HCT116 (cell line): ENCODE measurements at regions not wholly inside any gene's neighbourhood (a gene's known extent, or its start where the extent isn't known, plus 50 kb on each side); places are given as distances from the start of the nearest gene placed in this dataset.
A peak's percentile ranks its signal among the peaks of the same experiment; 100 is the strongest.

Experiments
- ATAC-seq: fragments of 200-7000 bp; cut with Tn5 transposase; 2 replicates; pipeline ENCODE4 v1.9.1; 2020; ENCODE audit warnings: mild to moderate bottlenecking, moderate library complexity
- BruUV-seq: library from RNA; stranded (reverse); fragments of 400-500 nt; replicated peaks from 2 replicates; lab custom pipeline; 2021; lab: Mats Ljungman, UMichigan
- CTCF ChIA-PET: fragments of 300-600 bp; sonication (Branson Sonifier 250); formaldehyde crosslinking; loops from one replicate; lab custom pipeline; 2021; ENCODE audit warnings: antibody characterized with exemption; lab: Charles Lee
- POLR2A ChIA-PET: fragments of 300-600, 350-600 bp; sonication (Branson Sonifier 250); formaldehyde crosslinking; loops from one replicate; lab custom pipeline; 2021; ENCODE audit warnings: antibody characterized with exemption; lab: Charles Lee
- RAD21 ChIA-PET, 2 experiments: fragments of 300-600 bp; sonication (Branson Sonifier 250); formaldehyde crosslinking; loops; one replicate each; lab custom pipeline; 2023; ENCODE audit warnings: low total read pairs in 2 of 2; ENCODE audit not compliant: uncharacterized antibody in 2 of 2, unreplicated experiment in 2 of 2, low non-redundant PET in 1 of 2; lab: Charles Lee
- DNase-seq: peaks from one replicate; pipeline ENCODE4 v3.0.0-alpha.2; 2010; ENCODE audit warnings: low read depth, low spot score
- H2AFZ ChIP-seq: fragments of 200-600 bp; shearing (Covaris generic), sonication (generic); 2 replicates; pipeline ENCODE4 v1.6.1; 2017; ENCODE audit warnings: low read depth, mixed run types, mixed read lengths, antibody characterized with exemption, low read length; ENCODE audit not compliant: poor library complexity, severe bottlenecking
- H3K27ac ChIP-seq: 2 replicates; pipeline ENCODE4 v1.5.1; 2012; ENCODE audit warnings: low read depth, low read length
- H3K27me3 ChIP-seq: fragments of 200-600 bp; sonication (generic); 2 replicates; pipeline ENCODE4 v1.6.1; 2016; ENCODE audit warnings: mixed run types, low read length, mixed read lengths; ENCODE audit not compliant: insufficient read depth
- H3K36me3 ChIP-seq, 2 experiments: fragments of 200-500 bp in 1 of 2; fragments of 200-600 bp in 1 of 2; sonication (Bioruptor generic) in 1 of 2; sonication (generic) in 1 of 2; 2 replicates each; pipeline versions ENCODE4 v1.5.1 to v1.6.1; 2014 to 2016; ENCODE audit warnings: low read length in 2 of 2, inconsistent platforms in 1 of 2, mixed read lengths in 1 of 2, mixed run types in 1 of 2; ENCODE audit not compliant: insufficient read depth in 2 of 2, control insufficient read depth in 1 of 2
- H3K4me1 ChIP-seq, 2 experiments: fragments of 200-600 bp in 1 of 2; sonication (generic) in 1 of 2; 2 replicates each; pipeline versions ENCODE4 v1.5.1 to v1.6.1; 2012 to 2017; ENCODE audit warnings: low read length in 2 of 2, inconsistent platforms in 1 of 2, mild to moderate bottlenecking in 1 of 2, mixed read lengths in 1 of 2, mixed run types in 1 of 2, moderate library complexity in 1 of 2; ENCODE audit not compliant: insufficient read depth in 2 of 2, control insufficient read depth in 1 of 2
- H3K4me2 ChIP-seq: fragments of 200-600 bp; sonication (generic); 2 replicates; pipeline ENCODE4 v1.6.1; 2017; ENCODE audit warnings: mixed run types, low read length, mixed read lengths
- H3K4me3 ChIP-seq, 2 experiments: fragments of 200-600 bp in 1 of 2; sonication (generic) in 1 of 2; replicated peaks in 1 of 2; 2 replicates each; pipeline ENCODE4 v1.5.1; 2011 to 2016; ENCODE audit warnings: low read length in 2 of 2, control low read depth in 1 of 2, low read depth in 1 of 2, mild to moderate bottlenecking in 1 of 2, mixed read lengths in 1 of 2, mixed run types in 1 of 2
- H3K79me2 ChIP-seq: fragments of 200-600 bp; sonication (generic); 2 replicates; pipeline ENCODE4 v1.6.1; 2017; ENCODE audit warnings: mild to moderate bottlenecking, mixed run types, low read length, moderate library complexity, mixed read lengths; ENCODE audit not compliant: insufficient read depth
- H3K9ac ChIP-seq: fragments of 200-600 bp; sonication (generic); 2 replicates; pipeline ENCODE4 v1.6.1; 2016; ENCODE audit warnings: low read length, mixed read lengths
- H3K9me2 ChIP-seq: fragments of 200-600 bp; sonication (generic), shearing (Covaris generic); 2 replicates; pipeline ENCODE4 v1.6.1; 2017; ENCODE audit warnings: mixed run types, mild to moderate bottlenecking, moderate library complexity; ENCODE audit not compliant: insufficient read depth
- H3K9me3 ChIP-seq, 2 experiments: fragments of 200-500 bp in 1 of 2; fragments of 200-600 bp in 1 of 2; sonication (Bioruptor generic) in 1 of 2; sonication (generic) in 1 of 2; 2 replicates each; pipeline ENCODE4 v1.6.1; 2014 to 2017; ENCODE audit warnings: low read length in 2 of 2, mixed read lengths in 2 of 2, inconsistent platforms in 1 of 2, low read depth in 1 of 2, mild to moderate bottlenecking in 1 of 2, mixed run types in 1 of 2, moderate library complexity in 1 of 2; ENCODE audit not compliant: control insufficient read depth in 1 of 2, insufficient read depth in 1 of 2
- H4K20me1 ChIP-seq: fragments of 200-600 bp; sonication (generic), shearing (Covaris generic); 2 replicates; pipeline ENCODE4 v1.6.1; 2017; ENCODE audit warnings: mixed run types, mild to moderate bottlenecking, moderate library complexity; ENCODE audit not compliant: insufficient read depth
- EGR1 ChIP-seq: IDR thresholded peaks from 2 replicates; pipeline ENCODE4 v1.6.1; 2012; ENCODE audit warnings: low read depth
- ELF1 ChIP-seq: IDR thresholded peaks from 2 replicates; pipeline ENCODE4 v1.6.1; 2012; ENCODE audit warnings: low read depth, borderline replicate concordance
- EZH2 ChIP-seq: fragments of 200-600 bp; sonication (generic); IDR thresholded peaks from 2 replicates; pipeline ENCODE4 v1.6.1; 2017; ENCODE audit warnings: antibody characterized with exemption, mixed run types
- FOSL1 ChIP-seq: IDR thresholded peaks from 2 replicates; pipeline ENCODE4 v1.6.1; 2012; ENCODE audit warnings: low read depth
- RAD21 ChIP-seq: IDR thresholded peaks from 2 replicates; pipeline ENCODE4 v1.6.1; 2012; ENCODE audit warnings: low read depth, mild to moderate bottlenecking
- SP1 ChIP-seq: IDR thresholded peaks from 2 replicates; pipeline ENCODE4 v1.6.1; 2012; ENCODE audit warnings: low read depth
- TCF7L2 ChIP-seq: IDR thresholded peaks from 2 replicates; pipeline ENCODE4 v1.7.0; 2011; ENCODE audit warnings: borderline replicate concordance, inconsistent platforms; ENCODE audit not compliant: insufficient read depth, insufficient read length; ENCODE audit errors: extremely low read depth
- ZBTB33 ChIP-seq: IDR thresholded peaks from 2 replicates; pipeline ENCODE4 v1.6.1; 2011; ENCODE audit warnings: mild to moderate bottlenecking, low read length, moderate library complexity; ENCODE audit not compliant: insufficient replicate concordance; ENCODE audit errors: extremely low read depth
- ZFX ChIP-seq: fragments of 450-650 bp; IDR thresholded peaks from 2 replicates; pipeline ENCODE4 v1.6.1; 2017
- intact Hi-C: fragments of 100-400 bp; cut with micrococcal nuclease; formaldehyde crosslinking; loops from 2 replicates; pipeline ENCODE4 v1.10.0; 2022

GRCh38 chr2:128635361-128635900, 316.8 kb upstream of the HS6ST1 start:
- intact Hi-C loops, result no loop called here
- Histone ChIP-seq H3K9me3 (no peaks in the 10 kb centered on the region), H3K4me1 (no peaks in the 10 kb centered on the region), H3K4me3 (no peak overlapping the region), H3K79me2 (no peaks in the 10 kb centered on the region), H3K9me2 (no peaks in the 10 kb centered on the region), H4K20me1 (no peaks in the 10 kb centered on the region), H3K36me3 (no peaks in the 10 kb centered on the region), H3K9ac (no peak overlapping the region), H2AFZ (no peak overlapping the region), H3K4me2 (no peak overlapping the region), H3K27me3 (0 out of 2 replicates have a peak, but pooled peaks cover 3% of the 10 kb centered on the region), H3K27ac (no peak overlapping the region)
- ATAC-seq (peak; percentile 76), DNase-seq (no peak)
- TF ChIP-seq EGR1 (no peak), EZH2 (no peak), TCF7L2 (no peak), FOSL1 (no peak), SP1 (no peak), RAD21 (no peak), ZFX (no peak)
- CTCF ChIA-PET, result no interaction called here
- POLR2A ChIA-PET, result no interaction called here
- no TSS peak for BruUV-seq
- RAD21 ChIA-PET, result no interaction called here

GRCh38 chr2:128636802-128637147, 318.1 kb upstream of the HS6ST1 start:
- Histone ChIP-seq H2AFZ (no peak overlapping the region), H4K20me1 (no peaks in the 10 kb centered on the region), H3K9me3 (no peaks in the 10 kb centered on the region), H3K4me3 (no peak overlapping the region), H3K9ac (no peak overlapping the region), H3K4me2 (no peak overlapping the region), H3K27me3 (0 out of 2 replicates have a peak, but pooled peaks cover 3% of the 10 kb centered on the region), H3K4me1 (no peaks in the 10 kb centered on the region), H3K27ac (no peak overlapping the region), H3K9me2 (no peaks in the 10 kb centered on the region), H3K79me2 (no peaks in the 10 kb centered on the region), H3K36me3 (no peaks in the 10 kb centered on the region)
- intact Hi-C loops, result no loop called here
- ChIA-PET POLR2A (no interaction called here), RAD21 (no interaction called here), CTCF (no interaction called here)
- ATAC-seq, result no peak
- DNase-seq, result no peak
- TF ChIP-seq ZBTB33 (no peak), ELF1 (no peak)
- TF ChIP-seq, all 23 proteins: peak for 0
- BruUV-seq, result no TSS peak
